Activated T-helper 2 cell treated with anti-CD3 and anti-CD28 coated beads, Interferon-gamma antibody, Interleukin-2, Interleukin-4, amounts not matched to agents 10 μg/mL and 5 μg/mL and 100 μg/mL, durations not matched to agents 14 hours and 24 hours and 36 hours (primary cell): ENCODE measurements at regions not wholly inside any gene's neighbourhood (a gene's known extent, or its start where the extent isn't known, plus 50 kb on each side); places are given as distances from the start of the nearest gene placed in this dataset.
"Not testable (repeated sequence)": the region's sequence is repeated elsewhere in the genome, so short reads cannot be mapped to it uniquely, and the experiment has no call there.

Experiments
- DNase-seq: peaks from one replicate; pipeline ENCODE4 v3.0.0; 2021; ENCODE audit warnings: low spot score
- H3K27ac Mint-ChIP-seq: one replicate; pipeline ENCODE4 v1.8.0; 2021; ENCODE audit warnings: mixed read lengths
- H3K27me3 Mint-ChIP-seq: one replicate; pipeline ENCODE4 v1.8.0; 2021; ENCODE audit warnings: low read depth, mixed read lengths
- H3K36me3 Mint-ChIP-seq: one replicate; pipeline ENCODE4 v1.8.0; 2021; ENCODE audit warnings: low read depth, mixed read lengths
- H3K4me1 Mint-ChIP-seq: one replicate; pipeline ENCODE4 v1.8.0; 2021; ENCODE audit warnings: low read depth, mixed read lengths
- H3K4me3 Mint-ChIP-seq: one replicate; pipeline ENCODE4 v1.8.0; 2021; ENCODE audit warnings: low read depth, mild to moderate bottlenecking, moderate library complexity, mixed read lengths
- H3K9me3 Mint-ChIP-seq: one replicate; pipeline ENCODE4 v1.8.0; 2021; ENCODE audit warnings: mixed read lengths
- intact Hi-C: fragments of 100-400 bp; cut with micrococcal nuclease; formaldehyde crosslinking; loops from one replicate; pipeline ENCODE4 v1.15.1; 2023

- DNase-seq: no peak
- intact Hi-C loops: no loop called here
- peaks cover 21% of the 10 kb centered on the region for H3K36me3 Mint-ChIP-seq
- no peaks in the 10 kb centered on the region for H3K27me3 Mint-ChIP-seq
- H3K4me3 Mint-ChIP-seq: no peak overlapping the region
- H3K27ac Mint-ChIP-seq: no peak overlapping the region
- H3K9me3 Mint-ChIP-seq: peaks cover 44% of the 10 kb centered on the region
- peaks cover 4% of the 10 kb centered on the region for H3K4me1 Mint-ChIP-seq
Measured at GRCh38 chr3:106144030-106144429, 275.2 kb upstream of the CBLB start.

- DNase-seq, H3K4me3 Mint-ChIP-seq, H3K4me1 Mint-ChIP-seq, H3K27me3 Mint-ChIP-seq, H3K27ac Mint-ChIP-seq, intact Hi-C loops: not testable (repeated sequence)
- H3K36me3 Mint-ChIP-seq: peaks cover 26% of the 10 kb centered on the region
- H3K9me3 Mint-ChIP-seq: peaks cover 49% of the 10 kb centered on the region
Measured at GRCh38 chr3:106148440-106149082, 279.7 kb upstream of the CBLB start.

- no peaks in the 10 kb centered on the region for H3K27me3 Mint-ChIP-seq
- H3K4me3 Mint-ChIP-seq: no peak overlapping the region
- no peaks in the 10 kb centered on the region for H3K36me3 Mint-ChIP-seq
- no peak for DNase-seq
- H3K27ac Mint-ChIP-seq: no peak overlapping the region
- no peaks in the 10 kb centered on the region for H3K4me1 Mint-ChIP-seq
- intact Hi-C loops: no loop called here
- H3K9me3 Mint-ChIP-seq: peaks cover 9% of the 10 kb centered on the region
Measured at GRCh38 chr3:106157411-106157810, 288.6 kb upstream of the CBLB start.

- H3K9me3 Mint-ChIP-seq: peaks cover 27% of the 10 kb centered on the region
- H3K4me1 Mint-ChIP-seq: no peaks in the 10 kb centered on the region
- DNase-seq: no peak
- intact Hi-C loops: no loop called here
- H3K27ac Mint-ChIP-seq: no peak overlapping the region
- peaks cover 19% of the 10 kb centered on the region for H3K36me3 Mint-ChIP-seq
- H3K27me3 Mint-ChIP-seq: no peaks in the 10 kb centered on the region
- no peak overlapping the region for H3K4me3 Mint-ChIP-seq
Measured at GRCh38 chr3:106160396-106160795, 291.6 kb upstream of the CBLB start.

GRCh38 chr3:106161246-106161645 is 292.4 kb upstream of the CBLB start:
- peaks cover 29% of the 10 kb centered on the region for H3K9me3 Mint-ChIP-seq

GRCh38 chr3:106167728-106168127 is 298.9 kb upstream of the CBLB start:
- intact Hi-C loops: no loop called here
- no peak overlapping the region for H3K27ac Mint-ChIP-seq
- no peak for DNase-seq
- no peak overlapping the region for H3K4me3 Mint-ChIP-seq
- peaks cover 35% of the 10 kb centered on the region for H3K9me3 Mint-ChIP-seq
- no peaks in the 10 kb centered on the region for H3K27me3 Mint-ChIP-seq
- peaks cover 35% of the 10 kb centered on the region for H3K36me3 Mint-ChIP-seq
- peaks cover 24% of the 10 kb centered on the region for H3K4me1 Mint-ChIP-seq

More at GRCh38 chr3:106161246-106161645, 292.4 kb upstream of the CBLB start:
- H3K27me3 Mint-ChIP-seq: no peaks in the 10 kb centered on the region
- no peak overlapping the region for H3K4me3 Mint-ChIP-seq
- DNase-seq: no peak
- peaks cover 19% of the 10 kb centered on the region for H3K36me3 Mint-ChIP-seq
- intact Hi-C loops: no loop called here
- H3K4me1 Mint-ChIP-seq: no peaks in the 10 kb centered on the region
- no peak overlapping the region for H3K27ac Mint-ChIP-seq

GRCh38 chr3:106168962-106169750 is 300.3 kb upstream of the CBLB start:
- Mint-ChIP-seq H3K4me1 (peaks cover 32% of the 10 kb centered on the region), H3K9me3 (peaks cover 22% of the 10 kb centered on the region), H3K27ac (no peak overlapping the region), H3K36me3 (peaks cover 27% of the 10 kb centered on the region), H3K4me3 (no peak overlapping the region), H3K27me3 (no peaks in the 10 kb centered on the region)
- no peak for DNase-seq
- intact Hi-C loops: no loop called here

GRCh38 chr3:106170636-106171035 is 301.8 kb upstream of the CBLB start:
- H3K36me3 Mint-ChIP-seq: peaks cover 23% of the 10 kb centered on the region
- no peak for DNase-seq
- no peaks in the 10 kb centered on the region for H3K27me3 Mint-ChIP-seq
- no peak overlapping the region for H3K27ac Mint-ChIP-seq
- H3K4me3 Mint-ChIP-seq: no peak overlapping the region
- peaks cover 19% of the 10 kb centered on the region for H3K9me3 Mint-ChIP-seq
- intact Hi-C loops: loop anchor here (10.0 kb wide), 1 partner anchor 806 kb away; the partner anchor contains the start of gene ALCAM
- H3K4me1 Mint-ChIP-seq: peaks cover 43% of the 10 kb centered on the region

GRCh38 chr3:106172101-106172500 is 303.3 kb upstream of the CBLB start:
- Mint-ChIP-seq H3K4me1 (peaks cover 56% of the 10 kb centered on the region), H3K27me3 (no peaks in the 10 kb centered on the region), H3K4me3 (no peak overlapping the region), H3K9me3 (peaks cover 15% of the 10 kb centered on the region), H3K27ac (peak overlapping the region; percentile 77), H3K36me3 (peaks cover 26% of the 10 kb centered on the region)
- DNase-seq: no peak
- intact Hi-C loops: loop anchor here (1.0 to 10.0 kb wide), 3 partner anchors 161 to 807 kb away; partner anchors contain the start of gene ALCAM

- intact Hi-C loops: loop anchor here (1.0 to 10.0 kb wide), 3 partner anchors 161 to 808 kb away; partner anchors contain the start of gene ALCAM
- no peaks in the 10 kb centered on the region for H3K27me3 Mint-ChIP-seq
- H3K4me1 Mint-ChIP-seq: peaks cover 58% of the 10 kb centered on the region
- peak overlapping the region; percentile 77 for H3K27ac Mint-ChIP-seq
- H3K36me3 Mint-ChIP-seq: peaks cover 28% of the 10 kb centered on the region
- no peak for DNase-seq
- H3K9me3 Mint-ChIP-seq: peaks cover 14% of the 10 kb centered on the region
- H3K4me3 Mint-ChIP-seq: no peak overlapping the region
Measured at GRCh38 chr3:106172780-106173179, 304.0 kb upstream of the CBLB start.

- Mint-ChIP-seq H3K36me3 (peaks cover 34% of the 10 kb centered on the region), H3K9me3 (peaks cover 6% of the 10 kb centered on the region), H3K4me3 (no peak overlapping the region), H3K27me3 (no peaks in the 10 kb centered on the region), H3K27ac (peak overlapping the region; percentile 49), H3K4me1 (peaks cover 67% of the 10 kb centered on the region)
- no peak for DNase-seq
- intact Hi-C loops: loop anchor here (5.0 to 10.0 kb wide), 3 partner anchors 72 to 810 kb away; partner anchors contain the start of gene ALCAM
Measured at GRCh38 chr3:106175276-106175675, 306.5 kb upstream of the CBLB start.

- Mint-ChIP-seq H3K27me3 (no peaks in the 10 kb centered on the region), H3K27ac (peak overlapping the region; percentile 91), H3K36me3 (peaks cover 33% of the 10 kb centered on the region), H3K4me3 (peak overlapping the region; percentile 57), H3K4me1 (peaks cover 59% of the 10 kb centered on the region), H3K9me3 (peaks cover 6% of the 10 kb centered on the region)
- peak; percentile 72 for DNase-seq
- intact Hi-C loops: loop anchor here (1.0 to 10.0 kb wide), 16 partner anchors 9 to 812 kb away; partner anchors contain the start of genes ALCAM and CBLB
Measured at GRCh38 chr3:106176734-106177133, 307.9 kb upstream of the CBLB start.

- peaks cover 28% of the 10 kb centered on the region for H3K36me3 Mint-ChIP-seq
- no peak for DNase-seq
- H3K4me1 Mint-ChIP-seq: peaks cover 55% of the 10 kb centered on the region
- H3K27me3 Mint-ChIP-seq: no peaks in the 10 kb centered on the region
- H3K4me3 Mint-ChIP-seq: no peak overlapping the region
- intact Hi-C loops: no loop called here
- H3K27ac Mint-ChIP-seq: no peak overlapping the region
- no peaks in the 10 kb centered on the region for H3K9me3 Mint-ChIP-seq
Measured at GRCh38 chr3:106182950-106183511, 314.2 kb upstream of the CBLB start.
